ENCODE measurements at regions not wholly inside any gene's neighbourhood (a gene's known extent, or its start where the extent isn't known, plus 50 kb on each side); places are given as distances from the start of the nearest gene placed in this dataset.
"Not testable (repeated sequence)": the region's sequence is repeated elsewhere in the genome, so short reads cannot be mapped to it uniquely, and the experiment has no call there.

GRCh38 chr21:6095304-6095703, 4426.1 kb upstream of the TPTE start:
- TF ChIP-seq ETV6 (CRISPR knock-in tag; IDR thresholded peaks at IDR 0.05); SP1 (CRISPR knock-in tag; conservative IDR thresholded peaks at IDR 0.05); AFF4 (CRISPR knock-in tag; IDR thresholded peaks at IDR 0.05; ENCODE audit: borderline replicate concordance); CTCF (IDR thresholded peaks at IDR 0.05): not testable (repeated sequence)

All from WTC11 (cell line).